GM10266 (cell line): ENCODE measurements at regions not wholly inside any gene's neighbourhood (a gene's known extent, or its start where the extent isn't known, plus 50 kb on each side); places are given as distances from the start of the nearest gene placed in this dataset.

ENCODE experiments used
- DNase-seq: peaks from one replicate; pipeline ENCODE4 v3.0.0; 2012; ENCODE audit errors: extremely low spot score

- peak; percentile 0 for DNase-seq
These were observed 473.0 kb downstream of the SPATA31A1 start for GRCh38 chr9:39828457-39828856.
